ENCODE measurements at regions not wholly inside any gene's neighbourhood (a gene's known extent, or its start where the extent isn't known, plus 50 kb on each side); places are given as distances from the start of the nearest gene placed in this dataset.

DNA sequence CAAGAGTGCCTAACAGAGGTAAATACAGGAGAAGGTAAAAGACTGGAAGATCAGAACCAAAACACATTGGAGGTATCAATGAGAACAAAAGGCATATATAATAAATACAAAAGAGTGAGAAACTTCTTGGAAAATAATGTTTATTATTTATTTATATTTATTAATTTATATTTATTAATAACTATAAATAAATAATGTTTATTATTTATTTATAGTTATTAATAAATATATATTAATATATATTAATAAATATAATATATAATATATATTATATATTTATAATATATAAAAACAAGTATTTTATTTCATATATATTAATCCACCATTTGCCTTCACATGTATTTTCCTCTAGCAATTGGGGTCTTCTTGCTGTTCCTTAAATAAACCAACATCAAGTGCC lies 391.9 kb downstream of the GPATCH2 start:
- FAIRE-seq (peak; percentile 91), DNase-seq (no peak)
- intact Hi-C loops (cut with DNase I): no loop called here
- H3K9ac ChIP-seq (ENCODE audit: low read length in 3 of 3): no peak overlapping the region
- TF ChIP-seq, protein P1, sequence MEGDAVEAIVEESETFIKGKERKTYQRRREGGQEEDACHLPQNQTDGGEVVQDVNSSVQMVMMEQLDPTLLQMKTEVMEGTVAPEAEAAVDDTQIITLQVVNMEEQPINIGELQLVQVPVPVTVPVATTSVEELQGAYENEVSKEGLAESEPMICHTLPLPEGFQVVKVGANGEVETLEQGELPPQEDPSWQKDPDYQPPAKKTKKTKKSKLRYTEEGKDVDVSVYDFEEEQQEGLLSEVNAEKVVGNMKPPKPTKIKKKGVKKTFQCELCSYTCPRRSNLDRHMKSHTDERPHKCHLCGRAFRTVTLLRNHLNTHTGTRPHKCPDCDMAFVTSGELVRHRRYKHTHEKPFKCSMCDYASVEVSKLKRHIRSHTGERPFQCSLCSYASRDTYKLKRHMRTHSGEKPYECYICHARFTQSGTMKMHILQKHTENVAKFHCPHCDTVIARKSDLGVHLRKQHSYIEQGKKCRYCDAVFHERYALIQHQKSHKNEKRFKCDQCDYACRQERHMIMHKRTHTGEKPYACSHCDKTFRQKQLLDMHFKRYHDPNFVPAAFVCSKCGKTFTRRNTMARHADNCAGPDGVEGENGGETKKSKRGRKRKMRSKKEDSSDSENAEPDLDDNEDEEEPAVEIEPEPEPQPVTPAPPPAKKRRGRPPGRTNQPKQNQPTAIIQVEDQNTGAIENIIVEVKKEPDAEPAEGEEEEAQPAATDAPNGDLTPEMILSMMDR (IDR thresholded peaks at IDR 0.05; ENCODE audit: borderline replicate concordance, extremely low read depth, insufficient read depth): no peak
- H3K4me3 ChIP-seq (ENCODE audit: low read length in 3 of 3): no peak overlapping the region
- H3K36me3 ChIP-seq (ENCODE audit: control insufficient read depth in 2 of 3, insufficient read depth in 3 of 3, low read length in 3 of 3): no peaks in the 10 kb centered on the region
- H3K9me3 ChIP-seq (ENCODE audit: control insufficient read depth in 2 of 3, insufficient read depth in 1 of 3, low read length in 3 of 3): no peaks in the 10 kb centered on the region
- no peaks in the 10 kb centered on the region for H3K27me3 ChIP-seq (ENCODE audit: control insufficient read depth, insufficient read depth, low read length)
- no peaks in the 10 kb centered on the region for H3K4me1 ChIP-seq (ENCODE audit: control insufficient read depth in 2 of 3, insufficient read depth in 2 of 3, low read depth in 1 of 3, low read length in 3 of 3)
- H3K27ac ChIP-seq (ENCODE audit: low read depth in 2 of 2, low read length in 2 of 2): no peak overlapping the region

DNA sequence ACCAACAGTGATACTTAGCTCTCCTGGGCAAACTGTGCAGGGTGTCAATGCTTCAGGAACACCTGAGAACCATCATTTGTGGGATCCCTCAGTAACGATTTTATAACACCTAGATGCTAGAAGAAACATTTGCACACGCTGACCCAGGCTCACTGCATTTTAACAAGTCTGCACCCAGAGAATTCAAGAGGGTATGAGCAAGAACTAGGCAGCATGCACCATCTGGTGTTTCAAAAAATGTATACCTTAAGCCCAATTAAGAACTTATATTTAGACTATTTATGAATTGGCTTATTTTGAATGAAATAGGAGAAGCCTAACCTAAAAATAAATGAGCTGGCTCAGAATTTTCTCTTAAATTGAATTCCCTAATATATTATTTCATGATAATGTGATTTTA lies 400.5 kb downstream of the GPATCH2 start:
- Histone ChIP-seq H3K4me1 (ENCODE audit: control insufficient read depth in 2 of 3, insufficient read depth in 2 of 3, low read depth in 1 of 3, low read length in 3 of 3) (no peaks in the 10 kb centered on the region), H3K9ac (ENCODE audit: low read length in 3 of 3) (no peak overlapping the region), H3K36me3 (ENCODE audit: control insufficient read depth in 2 of 3, insufficient read depth in 3 of 3, low read length in 3 of 3) (no peaks in the 10 kb centered on the region), H3K9me3 (ENCODE audit: control insufficient read depth in 2 of 3, insufficient read depth in 1 of 3, low read length in 3 of 3) (no peaks in the 10 kb centered on the region), H3K27me3 (ENCODE audit: control insufficient read depth, insufficient read depth, low read length) (no peaks in the 10 kb centered on the region), H3K27ac (ENCODE audit: low read depth in 2 of 2, low read length in 2 of 2) (no peak overlapping the region), H3K4me3 (ENCODE audit: low read length in 3 of 3) (no peak overlapping the region)
- intact Hi-C loops (cut with DNase I): no loop called here
- FAIRE-seq (no peak), DNase-seq (no peak)
- TF ChIP-seq, protein P1 (IDR thresholded peaks at IDR 0.05; ENCODE audit: borderline replicate concordance, extremely low read depth, insufficient read depth): no peak

DNA sequence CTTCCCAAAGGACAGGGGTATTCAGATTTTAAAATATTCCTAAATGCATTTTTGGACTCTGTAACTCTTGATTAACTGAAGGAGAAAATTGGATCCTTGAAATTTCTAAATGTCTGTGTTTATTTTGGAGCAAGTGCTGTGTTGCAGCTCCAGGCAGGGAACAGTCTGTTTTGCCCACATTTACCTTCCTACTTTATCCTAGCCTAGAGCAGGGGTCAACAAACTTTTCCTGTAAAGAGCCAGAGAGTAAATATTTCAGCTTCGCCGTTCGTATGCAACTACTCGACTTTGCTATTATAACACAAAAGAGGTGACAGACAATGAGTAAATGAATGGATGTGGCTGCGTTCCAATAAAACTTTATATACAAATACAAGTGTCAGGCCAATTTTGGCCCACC lies 402.2 kb downstream of the GPATCH2 start:
- FAIRE-seq: no peak
- Histone ChIP-seq H3K27me3 (ENCODE audit: control insufficient read depth, insufficient read depth, low read length) (no peaks in the 10 kb centered on the region), H3K9me3 (ENCODE audit: control insufficient read depth in 2 of 3, insufficient read depth in 1 of 3, low read length in 3 of 3) (no peaks in the 10 kb centered on the region), H3K4me3 (ENCODE audit: low read length in 3 of 3) (no peak overlapping the region), H3K9ac (ENCODE audit: low read length in 3 of 3) (no peak overlapping the region), H3K36me3 (ENCODE audit: control insufficient read depth in 2 of 3, insufficient read depth in 3 of 3, low read length in 3 of 3) (no peaks in the 10 kb centered on the region), H3K4me1 (ENCODE audit: control insufficient read depth in 2 of 3, insufficient read depth in 2 of 3, low read depth in 1 of 3, low read length in 3 of 3) (no peaks in the 10 kb centered on the region), H3K27ac (ENCODE audit: low read depth in 2 of 2, low read length in 2 of 2) (no peak overlapping the region)
- DNase-seq: no peak
- intact Hi-C loops (cut with DNase I): no loop called here
- TF ChIP-seq, protein P1 (IDR thresholded peaks at IDR 0.05; ENCODE audit: borderline replicate concordance, extremely low read depth, insufficient read depth): no peak

DNA sequence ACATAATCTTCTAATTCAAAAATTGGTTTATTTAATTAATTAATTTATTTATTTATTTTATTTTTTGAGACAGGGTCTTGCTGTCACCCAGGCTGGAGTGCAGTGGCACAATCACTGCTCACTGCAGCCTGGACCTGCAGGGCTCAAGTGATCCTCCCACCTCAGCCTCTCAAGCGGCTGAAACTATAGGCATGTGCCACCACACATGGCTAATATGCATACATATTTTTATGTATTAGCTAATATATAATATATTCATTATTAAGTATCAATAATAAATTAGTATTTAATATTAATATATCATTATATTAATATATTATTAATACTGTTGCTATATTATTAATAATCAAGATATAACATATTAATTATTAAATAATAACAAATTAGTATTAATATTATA lies 406.7 kb downstream of the GPATCH2 start:
- no peak overlapping the region for H3K9ac ChIP-seq (ENCODE audit: low read length in 3 of 3)
- DNase-seq: no peak
- FAIRE-seq: no peak
- H3K4me3 ChIP-seq (ENCODE audit: low read length in 3 of 3): no peak overlapping the region
- no peaks in the 10 kb centered on the region for H3K27me3 ChIP-seq (ENCODE audit: control insufficient read depth, insufficient read depth, low read length)
- TF ChIP-seq, protein P1 (IDR thresholded peaks at IDR 0.05; ENCODE audit: borderline replicate concordance, extremely low read depth, insufficient read depth): no peak
- H3K36me3 ChIP-seq (ENCODE audit: control insufficient read depth in 2 of 3, insufficient read depth in 3 of 3, low read length in 3 of 3): no peaks in the 10 kb centered on the region
- H3K4me1 ChIP-seq (ENCODE audit: control insufficient read depth in 2 of 3, insufficient read depth in 2 of 3, low read depth in 1 of 3, low read length in 3 of 3): no peaks in the 10 kb centered on the region
- intact Hi-C loops (cut with DNase I): no loop called here
- H3K9me3 ChIP-seq (ENCODE audit: control insufficient read depth in 2 of 3, insufficient read depth in 1 of 3, low read length in 3 of 3): no peaks in the 10 kb centered on the region
- H3K27ac ChIP-seq (ENCODE audit: low read depth in 2 of 2, low read length in 2 of 2): no peak overlapping the region

All from kidney (tissue), 13 donors.